H1 (cell line): ENCODE measurements at regions not wholly inside any gene's neighbourhood (a gene's known extent, or its start where the extent isn't known, plus 50 kb on each side); places are given as distances from the start of the nearest gene placed in this dataset.

Experiments used
- CTCF ChIA-PET: fragments of 300-600 bp; sonication (Branson Sonifier 250); formaldehyde crosslinking; loops from one replicate; lab custom pipeline; 2021; ENCODE audit not compliant: partially characterized antibody; lab: Charles Lee
- POLR2A ChIA-PET: fragments of 300-600 bp; sonication (Branson Sonifier 250); formaldehyde crosslinking; loops from one replicate; lab custom pipeline; 2021; ENCODE audit warnings: inconsistent platforms; ENCODE audit not compliant: partially characterized antibody; lab: Charles Lee
- DNase-seq, 2 experiments: peaks; one replicate each; pipeline versions ENCODE4 v3.0.0 to v3.0.0-alpha.2; 2010 to 2022; ENCODE audit warnings: low spot score in 2 of 2, low read depth in 1 of 2, mixed read lengths in 1 of 2
- FAIRE-seq: peaks from 2 replicates; lab custom pipeline; 2011; peaks lifted over from hg19 to GRCh38; lab: Jason Lieb, UNC
- H2AFZ ChIP-seq: 2 replicates; pipeline ENCODE4 v1.8.1; 2012; ENCODE audit warnings: low read length, inconsistent platforms
- H2AK5ac ChIP-seq: 2 replicates; pipeline ENCODE4 v1.6.1; 2013; ENCODE audit warnings: low read depth, low read length
- H2BK120ac ChIP-seq: replicated peaks from 2 replicates; pipeline ENCODE3; 2013; ENCODE audit warnings: low read depth, low read length, inconsistent platforms
- H2BK12ac ChIP-seq: 2 replicates; pipeline ENCODE4 v1.6.1; 2013; ENCODE audit warnings: low read depth, low read length
- H2BK15ac ChIP-seq: 2 replicates; pipeline ENCODE4 v1.6.1; 2013; ENCODE audit warnings: low read length
- H2BK20ac ChIP-seq: 2 replicates; pipeline ENCODE4 v1.6.1; 2013; ENCODE audit warnings: low read length
- H2BK5ac ChIP-seq: 2 replicates; pipeline ENCODE4 v1.6.1; 2013; ENCODE audit warnings: low read depth, low read length
- H3K14ac ChIP-seq: 2 replicates; pipeline ENCODE4 v1.6.1; 2013; ENCODE audit warnings: inconsistent platforms; ENCODE audit not compliant: insufficient read length
- H3K18ac ChIP-seq: 2 replicates; pipeline ENCODE4 v1.6.1; 2013; ENCODE audit warnings: low read length; ENCODE audit errors: extremely low read depth
- H3K23ac ChIP-seq: 2 replicates; pipeline ENCODE4 v1.6.1; 2013; ENCODE audit warnings: inconsistent platforms; ENCODE audit not compliant: insufficient read length
- H3K23me2 ChIP-seq: 2 replicates; pipeline ENCODE4 v1.6.1; 2013; ENCODE audit warnings: low read depth, low read length
- H3K27ac ChIP-seq: 2 replicates; pipeline ENCODE4 v1.6.1; 2011; ENCODE audit warnings: low read depth, low read length, inconsistent platforms
- H3K27me3 ChIP-seq, 4 experiments: replicated peaks in 1 of 4; 1 replicate in 1 of 4; 2 replicates in 3 of 4; pipeline versions ENCODE4 v1.6.1 to v1.8.1; 2011 to 2013; ENCODE audit warnings: low read length in 3 of 4, mild to moderate bottlenecking in 3 of 4, inconsistent platforms in 2 of 4, mixed read lengths in 2 of 4, moderate library complexity in 1 of 4; ENCODE audit not compliant: control insufficient read depth in 3 of 4, insufficient read depth in 3 of 4; ENCODE audit errors: extremely low read depth in 1 of 4
- H3K36me3 ChIP-seq, 4 experiments: 2 replicates each; pipeline versions ENCODE4 v1.6.1 to v1.8.1; 2011 to 2013; ENCODE audit warnings: mild to moderate bottlenecking in 4 of 4, low read length in 3 of 4, moderate library complexity in 2 of 4, control low read depth in 1 of 4, inconsistent platforms in 1 of 4; ENCODE audit not compliant: insufficient read depth in 4 of 4, control insufficient read depth in 2 of 4
- H3K4ac ChIP-seq: replicated peaks from 2 replicates; pipeline ENCODE3; 2013; ENCODE audit warnings: low read length, low read depth, mixed read lengths, inconsistent platforms; ENCODE audit not compliant: insufficient read length
- H3K4me1 ChIP-seq, 4 experiments: replicated peaks in 1 of 4; 1 replicate in 1 of 4; 2 replicates in 3 of 4; pipeline versions ENCODE4 v1.6.1 to v1.8.1; 2011 to 2013; ENCODE audit warnings: low read length in 3 of 4, inconsistent platforms in 2 of 4, mixed read lengths in 1 of 4; ENCODE audit not compliant: insufficient read depth in 4 of 4, control insufficient read depth in 3 of 4
- H3K4me2 ChIP-seq, 2 experiments: 2 replicates each; pipeline versions ENCODE4 v1.6.1 to v1.8.1; 2011 to 2013; ENCODE audit warnings: low read depth in 2 of 2, low read length in 2 of 2, control low read depth in 1 of 2, inconsistent platforms in 1 of 2, mild to moderate bottlenecking in 1 of 2; ENCODE audit not compliant: insufficient read depth in 1 of 2
- H3K4me3 ChIP-seq, 4 experiments: fragments of 200-600, 300-600 bp in 1 of 4; sonication (generic), shearing (Covaris generic), sonication (Bioruptor Twin) in 1 of 4; 2 replicates each; pipeline versions ENCODE4 v1.5.1 to v1.8.1; 2011 to 2016; ENCODE audit warnings: low read length in 4 of 4, low read depth in 3 of 4, control low read depth in 2 of 4, inconsistent platforms in 2 of 4, mild to moderate bottlenecking in 2 of 4, mixed read lengths in 1 of 4, moderate library complexity in 1 of 4; ENCODE audit not compliant: insufficient read depth in 2 of 4; ENCODE audit errors: extremely low read depth in 1 of 4
- H3K56ac ChIP-seq: replicated peaks from 2 replicates; pipeline ENCODE3; 2013; ENCODE audit warnings: low read depth, mild to moderate bottlenecking, mixed read lengths, low read length, inconsistent platforms; ENCODE audit not compliant: insufficient read length
- H3K79me1 ChIP-seq: 2 replicates; pipeline ENCODE4 v1.6.1; 2013; ENCODE audit warnings: low read depth, low read length, control low read depth
- H3K79me2 ChIP-seq, 2 experiments: 2 replicates each; pipeline versions ENCODE4 v1.6.1 to v1.8.1; 2012 to 2013; ENCODE audit warnings: low read length in 2 of 2, mild to moderate bottlenecking in 2 of 2, inconsistent platforms in 1 of 2; ENCODE audit not compliant: insufficient read depth in 2 of 2, control insufficient read depth in 1 of 2
- H3K9ac ChIP-seq, 4 experiments: replicated peaks in 1 of 4; 1 replicate in 1 of 4; 2 replicates in 3 of 4; pipeline versions ENCODE4 v1.6.1 to v1.8.1; 2011 to 2013; ENCODE audit warnings: low read depth in 3 of 4, low read length in 3 of 4, control low read depth in 2 of 4, mild to moderate bottlenecking in 2 of 4, moderate library complexity in 2 of 4, inconsistent platforms in 1 of 4; ENCODE audit errors: extremely low read depth in 1 of 4
- H3K9me3 ChIP-seq, 2 experiments: 2 replicates each; pipeline versions ENCODE4 v1.6.1 to v1.8.1; 2012 to 2013; ENCODE audit warnings: mild to moderate bottlenecking in 2 of 2, moderate library complexity in 2 of 2, control low read depth in 1 of 2, inconsistent platforms in 1 of 2, low read depth in 1 of 2, low read length in 1 of 2, mixed read lengths in 1 of 2; ENCODE audit not compliant: insufficient read depth in 2 of 2
- H4K20me1 ChIP-seq, 2 experiments: replicated peaks in 1 of 2; 2 replicates each; pipeline versions ENCODE3 to v1.8.1; 2011 to 2013; ENCODE audit warnings: inconsistent platforms in 2 of 2, low read length in 2 of 2, mild to moderate bottlenecking in 1 of 2; ENCODE audit not compliant: insufficient read depth in 2 of 2, control insufficient read depth in 1 of 2
- H4K5ac ChIP-seq: 2 replicates; pipeline ENCODE4 v1.6.1; 2013; ENCODE audit warnings: low read length, low read depth, mixed read lengths, inconsistent platforms; ENCODE audit not compliant: insufficient read length
- H4K8ac ChIP-seq: 2 replicates; pipeline ENCODE4 v1.8.0; 2013; ENCODE audit warnings: mild to moderate bottlenecking, moderate library complexity, low read length, inconsistent platforms; ENCODE audit not compliant: insufficient read depth; ENCODE audit errors: extremely low read depth
- H4K91ac ChIP-seq: replicated peaks from 2 replicates; pipeline ENCODE3; 2013; ENCODE audit warnings: low read length, mixed read lengths, inconsistent platforms; ENCODE audit not compliant: insufficient read length
- BCL11A ChIP-seq, 2 experiments: IDR thresholded peaks; one replicate each; pipeline ENCODE4 v1.6.1; 2011; ENCODE audit warnings: low read depth in 2 of 2, low read length in 2 of 2, mild to moderate bottlenecking in 2 of 2
- CBX5 ChIP-seq: fragments of 300-800, 300-1000 bp; sonication (generic); IDR thresholded peaks from 2 replicates; pipeline ENCODE4 v1.7.1; 2016; ENCODE audit warnings: antibody characterized with exemption, low read length, low read depth
- CHD2 ChIP-seq: IDR thresholded peaks from 2 replicates; pipeline ENCODE4 v1.6.1; 2012; ENCODE audit warnings: low read length, improper control_type of control experiment
- EP300 ChIP-seq, 2 experiments: IDR thresholded peaks; 1 replicate in 1 of 2; 2 replicates in 1 of 2; pipeline ENCODE4 v1.6.1; 2011 to 2012; ENCODE audit warnings: low read depth in 2 of 2, low read length in 2 of 2, mild to moderate bottlenecking in 2 of 2, borderline replicate concordance in 1 of 2, inconsistent platforms in 1 of 2, moderate library complexity in 1 of 2
- KDM4A ChIP-seq: IDR thresholded peaks from one replicate; pipeline ENCODE4 v1.7.1; 2012; ENCODE audit warnings: low read depth, mild to moderate bottlenecking, moderate library complexity, low read length, inconsistent platforms; ENCODE audit not compliant: severe bottlenecking
- KDM5A ChIP-seq: fragments of 200-600 bp; IDR thresholded peaks from 2 replicates; pipeline ENCODE4 v1.7.1; 2012; ENCODE audit warnings: mild to moderate bottlenecking, low read length, inconsistent platforms, mixed read lengths
- MAFK ChIP-seq: IDR thresholded peaks from 2 replicates; pipeline ENCODE4 v1.6.1; 2012; ENCODE audit warnings: low read depth, mild to moderate bottlenecking, improper control_type of control experiment, low read length
- MAX ChIP-seq: IDR thresholded peaks from 2 replicates; pipeline ENCODE4 v1.6.1; 2012; ENCODE audit warnings: inconsistent platforms
- RFX5 ChIP-seq: IDR thresholded peaks from 2 replicates; pipeline ENCODE4 v1.6.1; 2011; ENCODE audit warnings: low read depth, low read length, improper control_type of control experiment, borderline replicate concordance
- RNF2 ChIP-seq: fragments of 200-900, 300-1000 bp; sonication (generic); IDR thresholded peaks from 2 replicates; pipeline ENCODE4 v1.7.1; 2016; ENCODE audit warnings: borderline replicate concordance, low read depth, mild to moderate bottlenecking, antibody characterized with exemption, low read length; ENCODE audit not compliant: poor library complexity, severe bottlenecking; ENCODE audit errors: missing control alignments
- SIRT6 ChIP-seq: IDR thresholded peaks from one replicate; pipeline ENCODE4 v1.7.1; 2012; ENCODE audit warnings: low read length, inconsistent platforms
- USF2 ChIP-seq: IDR thresholded peaks from 2 replicates; pipeline ENCODE4 v1.6.1; 2011; ENCODE audit warnings: low read length, improper control_type of control experiment
- WGBS, 2 experiments: shearing (Covaris generic) in 1 of 2; methylation state at CpG; one replicate each; pipeline versions ENCODE4 v1.1.6 to v1.1.7; 2013 to 2015; ENCODE audit warnings: low lambda C conversion rate in 2 of 2, mixed read lengths in 2 of 2, inconsistent platforms in 1 of 2, low coverage in 1 of 2, missing lambda C conversion rate in 1 of 2; ENCODE audit not compliant: insufficient replicate concordance in 2 of 2, insufficient coverage in 1 of 2, insufficient read length in 1 of 2; ENCODE audit errors: extremely low coverage in 1 of 2, missing lambda C conversion rate in 1 of 2; 5-methylcytosine and 5-hydroxymethylcytosine counted together

- Histone ChIP-seq H3K79me2 (no peaks in the 10 kb centered on the region), H2BK120ac (no peak overlapping the region), H3K23me2 (no peaks in the 10 kb centered on the region; the same call in 1 of the 2 replicates), H3K18ac (no peak overlapping the region), H3K79me1 (no peaks in the 10 kb centered on the region), H3K36me3 (no peaks in the 10 kb centered on the region), H3K4me2 (no peak overlapping the region), H3K4me1 (no peaks in the 10 kb centered on the region), H3K56ac (no peak overlapping the region), H4K91ac (no peak overlapping the region), H2BK5ac (no peak overlapping the region), H4K8ac (no peak overlapping the region), H3K27me3 (peaks cover 0 to 2% (median under 1%) of the 10 kb centered on the region in 4 experiments; a peak in 3 of 7 replicates), H4K20me1 (no peaks in the 10 kb centered on the region), H3K9ac (no peak overlapping the region), H3K4ac (no peak overlapping the region), H4K5ac (no peak overlapping the region), H3K27ac (no peak overlapping the region), H2AK5ac (no peak overlapping the region), H3K4me3 (no peak overlapping the region), H3K14ac (no peak overlapping the region), H3K23ac (no peak overlapping the region), H3K9me3 (no peaks in the 10 kb centered on the region), H2BK15ac (no peak overlapping the region), H2BK12ac (no peak overlapping the region), H2AFZ (no peak overlapping the region), H2BK20ac (no peak overlapping the region)
- no peak for DNase-seq
- POLR2A ChIA-PET = interaction anchor here (0.6 to 1.4 kb wide), 2 partner anchors 10 to 276 kb away, joined by 3 to 4 read pairs; no protein-coding TSS in a partner anchor
- no peak for FAIRE-seq
- 68% methylated on average over 4 of the region's 4 CpGs; no CpG with 5 or more reads in 1 of the 2 experiments for WGBS, 2 experiments
- CTCF ChIA-PET = interaction anchor here (1.4 to 2.6 kb wide), 4 partner anchors 9 to 276 kb away, joined by 3 to 13 read pairs (median 8); no protein-coding TSS in a partner anchor
- no peak for TF ChIP-seq BCL11A (IDR thresholded peaks at IDR 0.05; ENCODE audit: low read depth in 2 of 2, low read length in 2 of 2)
- TF ChIP-seq CBX5 = no peak
- TF ChIP-seq RNF2 = no peak
- TF ChIP-seq CHD2 = no peak
- no peak for TF ChIP-seq SIRT6
- TF ChIP-seq USF2 = no peak
- no peak for TF ChIP-seq MAFK
- no peak for TF ChIP-seq MAX
- no peak for TF ChIP-seq EP300 (IDR thresholded peaks at IDR 0.05; ENCODE audit: borderline replicate concordance in 1 of 2, low read depth in 2 of 2, low read length in 2 of 2)
- TF ChIP-seq RFX5 = no peak
- TF ChIP-seq KDM5A = no peak
- no peak for TF ChIP-seq KDM4A
These were observed 347.3 kb upstream of the NPVF start for GRCh38 chr7:25575634-25576033.
